T-helper 9 cell (primary cell): ENCODE measurements at regions not wholly inside any gene's neighbourhood (a gene's known extent, or its start where the extent isn't known, plus 50 kb on each side); places are given as distances from the start of the nearest gene placed in this dataset.
"Not testable (repeated sequence)": the region's sequence is repeated elsewhere in the genome, so short reads cannot be mapped to it uniquely, and the experiment has no call there.

Source experiments
- DNase-seq: peaks from one replicate; pipeline ENCODE4 v3.0.0-alpha.2; 2020

DNA sequence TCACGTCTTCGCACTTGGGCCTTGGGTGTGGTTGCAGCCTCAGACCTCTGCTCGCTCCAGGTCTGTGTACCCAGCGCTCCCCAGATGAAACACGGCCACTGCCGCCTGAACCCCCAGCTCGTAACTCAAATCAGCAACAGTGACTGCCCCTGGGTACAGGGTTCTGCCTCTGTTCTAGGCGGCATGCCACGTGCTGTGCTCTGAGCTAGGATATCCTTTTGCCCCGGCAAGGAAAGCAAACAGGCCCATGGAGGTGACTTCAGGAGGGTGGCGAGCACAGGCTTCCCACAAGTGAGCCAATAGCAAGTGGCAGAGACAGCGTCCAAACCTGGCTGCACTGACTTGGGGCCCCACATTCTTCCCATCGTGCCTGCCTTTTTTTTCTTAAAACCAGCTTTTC, 96.3 kb upstream of the PZP start:
- not testable (repeated sequence) for DNase-seq

DNA sequence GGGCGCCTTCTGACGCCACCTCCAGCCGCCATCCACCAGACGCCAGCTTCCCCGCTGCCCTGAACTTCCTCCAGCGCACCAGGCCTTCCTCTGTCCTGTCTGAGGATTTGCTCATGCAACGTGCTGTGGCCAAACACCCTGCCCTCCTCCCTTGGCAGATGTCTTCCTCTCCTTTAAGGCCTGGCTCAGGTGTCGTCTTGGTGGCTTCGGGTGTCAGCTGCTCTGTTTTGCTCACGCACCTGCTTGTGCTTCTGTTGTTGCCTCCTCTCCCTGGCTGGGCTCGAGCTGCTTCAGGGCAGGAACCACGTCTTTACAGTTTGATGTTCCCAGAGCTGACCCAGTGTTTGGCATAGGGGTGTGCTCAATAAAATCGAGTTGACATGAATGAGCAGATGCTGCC, 87.7 kb upstream of the PZP start:
- DNase-seq, result not testable (repeated sequence)

DNA sequence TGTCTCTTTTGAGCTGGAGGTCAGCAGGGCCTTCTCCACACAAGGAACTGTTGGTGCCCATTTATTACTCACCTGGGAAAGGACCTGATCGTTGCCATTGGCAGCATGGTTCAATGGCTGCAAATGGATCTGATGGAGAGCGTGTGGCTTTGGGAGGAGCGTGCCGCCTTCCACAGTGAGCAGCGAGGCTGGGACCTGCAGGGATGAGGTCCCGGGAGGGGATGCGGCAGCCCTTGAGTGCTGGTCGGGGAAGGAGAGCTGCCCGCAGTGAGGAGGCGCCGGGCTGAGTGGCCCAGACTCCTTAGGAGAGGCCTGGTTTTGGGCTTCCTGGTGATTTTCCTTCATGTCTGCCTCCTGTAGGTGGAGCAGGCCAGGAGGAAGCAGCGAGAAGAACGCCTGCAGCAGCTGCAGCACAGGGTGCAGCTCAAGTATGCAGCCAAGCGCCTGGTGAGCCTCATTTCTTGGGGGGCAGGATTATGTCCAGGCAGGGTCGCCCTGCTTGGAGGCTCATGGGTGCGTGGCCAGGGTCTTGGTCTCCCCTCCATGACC, 86.0 kb upstream of the PZP start:
- not testable (repeated sequence) for DNase-seq

DNA sequence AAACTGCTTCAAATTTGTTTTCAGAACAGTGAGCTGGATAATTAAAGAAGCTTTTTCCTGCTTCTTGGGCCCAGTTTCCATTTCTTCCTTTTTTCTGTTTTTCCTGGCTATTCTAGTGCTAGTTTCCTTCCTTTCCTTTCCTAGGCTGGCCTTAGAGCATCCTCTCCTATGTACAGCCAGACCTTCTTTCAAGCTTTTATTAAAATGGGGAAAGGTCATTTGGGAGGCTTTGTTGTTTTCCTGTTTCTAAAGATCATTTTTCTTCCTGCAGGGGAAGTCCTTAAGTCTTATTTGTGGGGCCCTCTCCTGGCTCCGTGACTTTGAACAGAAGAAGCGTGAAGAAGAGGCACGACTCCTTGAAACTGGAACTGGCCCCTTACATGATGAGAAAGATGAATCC, 85.2 kb upstream of the PZP start:
- DNase-seq, result not testable (repeated sequence)

DNA sequence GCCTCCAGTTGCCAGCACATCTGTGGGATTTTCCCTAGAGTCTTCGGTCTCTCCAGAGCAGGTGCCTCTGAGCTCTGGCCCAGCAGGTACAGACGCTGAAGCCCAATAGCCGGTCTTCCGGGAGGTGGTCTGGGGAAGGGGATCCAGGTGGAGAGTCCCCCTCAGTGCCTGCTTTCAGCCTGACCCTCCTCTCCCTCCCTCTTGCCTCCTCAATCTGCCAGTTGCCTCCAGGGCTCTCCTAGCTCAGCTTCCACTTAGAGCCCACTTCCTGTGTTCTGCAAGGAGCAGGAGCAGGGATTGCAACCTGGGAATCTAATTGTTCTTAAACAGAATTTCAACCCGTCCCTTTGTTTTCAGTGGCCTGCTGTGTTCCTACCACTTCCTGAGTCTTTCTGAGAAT, 81.8 kb upstream of the PZP start:
- DNase-seq, result not testable (repeated sequence)

DNA sequence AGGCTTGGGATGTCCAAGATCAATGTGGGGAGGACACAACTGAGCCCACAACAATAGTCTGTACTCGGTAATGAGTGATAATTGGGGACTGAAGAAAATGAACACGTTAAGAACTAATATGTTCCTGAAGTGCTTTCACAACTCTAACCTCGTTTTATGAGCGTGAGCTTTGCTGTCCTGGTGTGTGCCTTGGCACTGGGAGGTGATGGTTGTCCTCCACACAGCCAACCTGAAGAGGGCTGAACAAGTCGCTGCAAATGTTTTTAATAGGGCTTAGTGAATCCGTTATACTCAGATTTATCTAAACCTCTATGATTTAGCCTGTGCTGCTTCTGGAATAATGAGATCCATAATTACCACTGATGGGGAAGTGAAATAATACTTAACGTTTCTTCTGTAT, 76.5 kb upstream of the PZP start:
- DNase-seq, result not testable (repeated sequence)

DNA sequence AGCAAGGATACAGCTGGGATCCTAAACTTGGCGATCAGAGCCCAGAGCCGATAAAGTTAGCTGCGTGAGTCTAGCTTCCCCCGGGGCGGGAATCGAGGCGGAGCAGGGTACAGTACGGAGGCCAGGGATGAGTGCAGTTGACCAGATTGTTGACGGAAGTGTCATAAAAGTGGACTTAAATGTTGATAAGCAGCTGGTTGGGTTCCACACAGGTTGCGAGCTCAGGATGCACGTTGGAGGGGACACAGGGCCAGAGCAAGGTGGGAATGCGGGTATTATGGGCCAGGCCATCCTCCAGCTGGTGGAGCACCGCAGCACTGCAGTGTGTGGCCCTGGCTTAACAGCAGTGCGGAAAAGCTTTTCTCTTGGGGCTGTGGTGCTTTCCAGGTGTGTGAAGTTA, 76.0 kb upstream of the PZP start:
- DNase-seq, result peak; percentile 1

DNA sequence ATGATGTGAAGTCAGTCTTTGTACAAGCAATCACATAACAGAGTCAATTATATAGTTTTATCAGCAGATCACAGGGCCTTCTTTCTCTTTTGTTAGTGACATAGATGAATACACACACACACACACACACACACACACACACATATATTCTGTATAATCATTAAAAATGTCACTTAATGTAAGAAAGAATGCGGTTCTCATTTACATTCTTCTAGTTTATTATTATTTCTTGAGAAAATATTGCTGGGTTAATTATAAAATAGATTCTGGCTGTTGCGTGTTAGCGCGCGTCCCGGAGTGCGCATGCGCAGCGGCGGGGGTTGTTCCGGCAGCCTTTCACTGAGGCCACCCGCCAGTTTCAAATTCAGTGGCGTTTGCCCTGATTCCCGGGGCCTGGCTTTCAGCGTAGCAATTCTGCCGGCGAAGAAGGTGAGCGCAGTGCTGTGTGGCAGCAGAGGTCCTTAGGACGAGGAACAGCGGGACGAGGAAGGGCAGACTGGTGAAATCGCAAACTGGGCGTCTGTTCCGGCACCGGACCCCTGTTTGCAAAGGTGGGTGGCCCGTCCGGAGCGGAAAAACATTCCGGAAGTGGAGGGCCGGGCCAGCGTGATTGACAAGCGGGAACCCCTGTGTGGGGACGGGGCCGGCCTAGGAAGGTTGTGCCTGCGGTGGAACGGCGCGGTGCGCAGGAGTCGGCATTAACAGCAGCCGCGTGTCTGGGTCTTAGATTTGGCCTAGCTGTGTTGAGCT, 75.3 kb upstream of the PZP start:
- peak; percentile 80 for DNase-seq

DNA sequence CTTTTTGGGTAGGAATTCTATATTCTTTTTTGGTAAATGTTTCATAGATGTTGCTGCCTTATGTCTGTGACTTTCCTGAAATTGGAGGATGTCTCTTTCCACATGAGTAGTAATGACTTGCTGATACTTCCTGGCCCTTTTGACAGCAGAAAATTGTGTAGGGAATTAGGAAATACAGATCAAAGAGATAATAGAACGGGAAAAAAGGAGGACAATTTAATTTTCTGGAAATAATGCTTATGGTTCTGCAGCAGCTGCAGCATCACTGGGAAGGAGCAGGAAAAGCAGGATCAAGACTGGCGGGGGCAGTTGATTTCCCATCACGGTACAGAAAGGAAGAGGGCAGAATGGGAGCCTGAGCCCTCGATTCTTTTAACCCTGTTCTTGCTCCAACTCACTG, 68.8 kb upstream of the PZP start:
- DNase-seq, result no peak

DNA sequence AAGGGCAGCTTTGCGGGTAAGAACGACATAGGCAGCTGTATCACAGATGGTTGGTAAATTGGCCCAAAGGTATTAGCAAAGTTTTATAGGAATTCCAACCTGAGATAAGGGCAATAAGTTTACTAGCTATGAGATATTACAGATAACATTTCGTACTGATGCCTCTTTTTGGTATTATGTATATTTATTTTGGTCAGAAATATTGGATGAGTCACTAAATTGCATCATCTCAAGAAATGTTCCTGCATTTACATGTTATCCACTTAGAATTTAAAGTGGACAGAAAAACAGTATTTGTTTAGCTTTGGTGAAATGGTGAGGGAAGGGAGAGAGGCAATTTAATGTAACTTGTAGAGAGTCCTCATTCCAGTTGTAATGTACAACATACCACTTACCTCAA, 65.1 kb upstream of the PZP start:
- DNase-seq, result no peak

DNA sequence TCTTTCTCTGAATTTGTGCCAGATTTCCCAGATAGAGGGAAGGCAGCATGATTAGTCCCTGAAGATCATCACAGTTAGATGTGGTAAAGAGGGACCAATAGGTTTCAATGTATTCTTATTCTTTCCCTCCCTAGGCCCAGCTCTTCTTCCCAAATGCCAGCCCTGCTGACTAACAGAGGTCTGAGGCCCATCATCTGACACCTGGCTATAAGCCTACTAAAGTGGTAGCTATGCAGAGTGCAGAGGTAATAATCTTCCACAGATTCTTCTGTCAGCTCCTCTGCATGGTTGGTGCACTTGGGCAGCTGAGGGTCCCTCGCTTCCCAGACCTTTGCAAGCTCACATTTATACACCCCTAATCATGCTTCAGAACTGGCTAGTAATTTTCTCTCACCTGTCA, 63.7 kb upstream of the PZP start:
- DNase-seq, result no peak

DNA sequence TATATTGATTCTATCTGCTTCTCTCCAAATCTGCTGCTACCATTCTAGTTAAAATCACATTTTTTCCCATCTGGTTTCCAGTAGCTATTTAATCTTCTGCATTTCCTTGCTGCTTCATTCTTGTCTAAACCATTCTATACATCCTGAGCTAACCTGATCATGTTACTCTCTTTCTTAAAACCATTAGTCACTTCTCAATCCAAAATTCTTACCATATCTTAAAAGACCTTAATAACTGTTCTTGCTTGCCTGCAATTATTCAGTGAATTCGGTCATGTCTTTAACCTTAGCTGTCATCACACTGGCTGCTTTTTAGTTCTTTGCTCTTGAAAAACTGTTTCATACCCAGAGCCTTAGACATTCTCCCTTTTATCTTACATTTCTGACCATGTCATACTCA, 56.4 kb upstream of the PZP start:
- no peak for DNase-seq

DNA sequence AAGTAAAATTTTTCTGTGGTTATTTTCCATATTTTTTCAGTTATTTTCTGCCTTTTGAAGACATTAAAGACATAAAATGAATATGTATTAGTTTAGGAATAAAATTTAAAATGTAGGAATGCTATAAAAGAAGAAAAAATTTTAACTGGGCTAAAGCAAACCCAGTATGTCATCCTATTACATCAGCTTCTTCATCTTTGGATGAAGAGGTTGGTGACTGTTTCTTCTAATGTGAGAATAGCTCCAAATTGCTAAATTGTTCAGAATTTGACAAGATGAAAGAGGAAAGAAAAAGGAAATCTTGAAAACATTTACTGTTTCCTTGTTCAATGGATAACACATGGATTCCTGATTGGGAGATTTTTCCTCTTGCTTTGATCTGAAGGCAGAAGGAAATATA, 52.7 kb upstream of the PZP start:
- no peak for DNase-seq

DNA sequence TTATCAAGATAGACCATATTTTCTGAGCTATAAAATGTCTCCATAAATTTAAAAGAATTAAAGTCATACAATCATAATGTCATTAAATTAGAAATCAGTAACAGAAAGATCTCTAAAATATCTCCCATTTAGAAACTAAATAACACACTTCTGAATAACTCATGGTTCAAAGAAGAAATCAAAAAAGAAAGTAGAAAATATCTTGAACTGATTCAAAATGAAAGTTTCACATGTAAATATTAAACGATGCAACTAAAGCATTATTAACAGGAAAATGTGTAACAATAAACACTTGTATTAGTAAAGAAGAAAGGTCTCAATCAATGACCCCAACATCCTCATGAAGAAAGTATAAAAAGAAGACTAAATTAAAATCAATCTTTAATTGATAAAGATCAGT, 50.5 kb upstream of the PZP start:
- DNase-seq, result no peak
